Right lobe of liver (tissue), 4 donors: ENCODE measurements at regions not wholly inside any gene's neighbourhood (a gene's known extent, or its start where the extent isn't known, plus 50 kb on each side); places are given as distances from the start of the nearest gene placed in this dataset.

Experiments used
- CTCF ChIP-seq, 4 donors: fragments of 200-600 bp in 3 of 4; fragments of 450-650 bp in 1 of 4; IDR thresholded peaks; one replicate each; pipeline versions ENCODE4 v1.5.1 to v1.8.0; 2016 to 2022; ENCODE audit warnings: antibody characterized with exemption in 4 of 4, mild to moderate bottlenecking in 2 of 4
- POLR2A ChIP-seq: fragments of 450-650 bp; IDR thresholded peaks from one replicate; pipeline ENCODE4 v1.6.1; 2017; ENCODE audit warnings: antibody characterized with exemption, mild to moderate bottlenecking
- donor health status: DM: no; HTN: no; CAD: no.
- donor health status: DM: no; HTN: no; CAD: no.
- donor health status: DM: no; HTN: yes; CAD: no.

- TF ChIP-seq POLR2A (no peak), CTCF (IDR thresholded peaks at IDR 0.05) (no peak)
Observed at GRCh38 chr9:18296702-18297055, 177.3 kb upstream of the ADAMTSL1 start.
